RWPE2 (cell line): ENCODE measurements at regions not wholly inside any gene's neighbourhood (a gene's known extent, or its start where the extent isn't known, plus 50 kb on each side); places are given as distances from the start of the nearest gene placed in this dataset.

Experiments
- ATAC-seq: fragments of 200-7000 bp; cut with Tn5 transposase; 3 replicates; pipeline ENCODE4 v1.9.1; 2021; ENCODE audit warnings: low read depth
- DNase-seq: peaks from one replicate; pipeline ENCODE4 v3.0.0-alpha.2; 2020; ENCODE audit warnings: low spot score
- H3K27ac ChIP-seq: fragments of 450-650 bp; 2 replicates; pipeline ENCODE4 v1.5.1; 2017; ENCODE audit warnings: mild to moderate bottlenecking; ENCODE audit not compliant: poor library complexity, severe bottlenecking
- H3K27me3 ChIP-seq: fragments of 250-450 bp; sonication (Bioruptor Pico); 2 replicates; pipeline ENCODE4 v1.5.1; 2021; ENCODE audit warnings: mild to moderate bottlenecking, moderate library complexity; ENCODE audit not compliant: insufficient read depth, poor library complexity, severe bottlenecking
- H3K36me3 ChIP-seq: fragments of 250-450 bp; sonication (Bioruptor Pico); 2 replicates; pipeline ENCODE4 v1.5.1; 2020; ENCODE audit warnings: low read depth, mild to moderate bottlenecking, moderate library complexity
- H3K4me1 ChIP-seq: fragments of 250-450 bp; sonication (Bioruptor Pico); 2 replicates; pipeline ENCODE4 v1.5.1; 2021; ENCODE audit warnings: mild to moderate bottlenecking, moderate library complexity; ENCODE audit not compliant: insufficient read depth, poor library complexity, severe bottlenecking
- H3K4me3 ChIP-seq: fragments of 250-450 bp; sonication (Bioruptor Pico); 2 replicates; pipeline ENCODE4 v1.5.1; 2021; ENCODE audit warnings: mild to moderate bottlenecking, moderate library complexity; ENCODE audit not compliant: severe bottlenecking
- H3K9me3 ChIP-seq: fragments of 250-450 bp; sonication (Bioruptor Pico); 2 replicates; pipeline ENCODE4 v1.5.1; 2021; ENCODE audit warnings: mild to moderate bottlenecking, moderate library complexity; ENCODE audit not compliant: severe bottlenecking
- CTCF ChIP-seq: fragments of 450-650 bp; IDR thresholded peaks from one replicate; pipeline ENCODE4 v1.5.1; 2017; ENCODE audit warnings: mild to moderate bottlenecking, moderate library complexity; ENCODE audit not compliant: poor library complexity, severe bottlenecking

DNA sequence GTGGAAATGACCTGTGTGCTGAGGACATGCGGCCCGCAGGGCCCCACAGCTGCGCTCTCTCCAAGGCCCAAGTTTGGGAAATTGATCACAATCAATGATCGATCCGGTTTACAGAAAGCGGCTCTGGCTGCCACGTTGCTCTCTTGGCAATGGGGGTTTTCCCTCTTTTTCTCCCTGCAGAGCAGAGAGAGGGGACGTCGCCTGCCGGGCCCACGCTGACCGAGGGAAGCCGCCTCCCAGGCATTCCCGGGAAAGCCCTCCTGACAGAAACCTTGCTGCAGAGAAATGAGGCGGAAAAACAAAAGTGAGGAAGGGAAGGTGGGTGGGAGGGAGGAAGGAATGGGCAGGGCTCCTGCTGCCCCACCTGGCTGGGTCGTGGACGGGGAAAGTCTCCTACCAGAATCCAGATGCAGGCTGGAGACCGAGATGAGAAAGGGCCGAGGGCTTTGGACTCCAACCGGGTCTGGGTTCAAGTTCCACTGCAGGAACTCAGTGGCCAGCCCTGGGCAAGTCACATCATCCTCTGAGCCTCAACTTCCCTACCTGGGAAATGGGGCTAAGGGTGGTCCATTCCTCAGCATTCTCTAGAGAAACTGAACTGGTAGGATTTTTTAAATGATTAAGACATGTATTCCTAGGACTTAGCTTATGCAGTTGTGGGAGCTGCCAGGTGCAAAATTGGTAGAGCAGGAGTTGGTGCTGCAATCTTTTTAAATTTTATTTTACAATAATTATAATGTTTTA is 75.5 kb downstream of the PHETA1 start:
- no peaks in the 10 kb centered on the region for H3K9me3 ChIP-seq
- DNase-seq (no peak), ATAC-seq (no peak)
- H3K27ac ChIP-seq: no peak overlapping the region
- H3K4me1 ChIP-seq: no peaks in the 10 kb centered on the region
- H3K4me3 ChIP-seq: no peak overlapping the region
- no peak for TF ChIP-seq CTCF
- no peaks in the 10 kb centered on the region for H3K27me3 ChIP-seq
- H3K36me3 ChIP-seq: peaks cover 5% of the 10 kb centered on the region; the same call in 1 of the 2 replicates

GRCh38 chr12:111291357-111291756 is 77.5 kb downstream of the PHETA1 start:
- no peak for TF ChIP-seq CTCF
- peaks cover 5% of the 10 kb centered on the region; the same call in 1 of the 2 replicates for H3K36me3 ChIP-seq
- ATAC-seq (no peak), DNase-seq (no peak)
- no peaks in the 10 kb centered on the region for H3K27me3 ChIP-seq
- no peaks in the 10 kb centered on the region for H3K9me3 ChIP-seq
- no peak overlapping the region for H3K27ac ChIP-seq
- H3K4me3 ChIP-seq: no peak overlapping the region
- no peaks in the 10 kb centered on the region for H3K4me1 ChIP-seq

- no peak overlapping the region for H3K27ac ChIP-seq
- DNase-seq (no peak), ATAC-seq (no peak)
- H3K36me3 ChIP-seq: peaks cover 5% of the 10 kb centered on the region; the same call in 1 of the 2 replicates
- no peaks in the 10 kb centered on the region for H3K9me3 ChIP-seq
- TF ChIP-seq CTCF: no peak
- H3K27me3 ChIP-seq: no peaks in the 10 kb centered on the region
- H3K4me1 ChIP-seq: no peaks in the 10 kb centered on the region
- H3K4me3 ChIP-seq: no peak overlapping the region
Measured at GRCh38 chr12:111288771-111289170, 80.1 kb downstream of the PHETA1 start.

DNA sequence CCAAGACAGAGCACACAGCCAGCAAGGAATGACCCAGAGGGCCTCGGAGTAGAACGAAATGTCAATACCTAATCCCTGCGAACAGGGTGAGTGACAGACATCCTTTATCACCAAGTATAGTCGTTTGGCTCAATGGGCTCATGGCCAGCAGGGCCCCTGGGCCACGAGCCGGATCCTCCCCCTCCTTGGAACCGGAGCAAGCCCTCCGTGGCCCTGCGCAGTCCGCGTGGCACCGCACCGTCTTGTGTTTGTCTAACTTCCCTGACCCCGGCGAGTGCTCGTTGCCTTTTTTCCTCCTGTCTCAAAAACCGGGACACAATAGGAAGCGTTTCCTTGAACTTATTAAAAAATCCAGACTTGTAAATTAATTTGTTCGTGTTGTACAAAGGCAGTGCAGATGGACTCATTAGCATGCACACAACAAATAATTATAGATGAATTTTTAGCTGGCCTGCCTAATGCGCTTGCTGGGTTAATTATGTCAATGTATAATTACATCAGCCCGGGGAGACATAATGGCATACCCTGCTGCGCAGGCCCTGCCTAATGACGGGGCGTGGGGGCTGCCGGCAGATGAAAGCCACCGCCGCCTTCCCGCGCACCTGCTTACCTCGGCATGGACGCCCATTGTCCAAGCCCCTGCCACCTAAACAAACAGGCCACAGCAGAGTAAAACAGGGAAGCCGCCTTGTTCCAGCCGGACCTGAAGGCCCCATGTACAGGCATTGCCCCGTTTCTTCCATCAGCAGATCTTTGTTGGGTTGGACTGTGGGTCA is 81.6 kb downstream of the PHETA1 start:
- no peak for TF ChIP-seq CTCF
- DNase-seq: no peak
- peaks cover 5% of the 10 kb centered on the region; the same call in 1 of the 2 replicates for H3K36me3 ChIP-seq
- ATAC-seq: no peak
- H3K27ac ChIP-seq: no peak overlapping the region
- H3K4me3 ChIP-seq: no peak overlapping the region
- H3K4me1 ChIP-seq: no peaks in the 10 kb centered on the region
- no peaks in the 10 kb centered on the region for H3K9me3 ChIP-seq
- H3K27me3 ChIP-seq: no peaks in the 10 kb centered on the region
